ENCODE measurements at regions not wholly inside any gene's neighbourhood (a gene's known extent, or its start where the extent isn't known, plus 50 kb on each side); places are given as distances from the start of the nearest gene placed in this dataset.

- H3K4me3 Mint-ChIP-seq = no peak overlapping the region
- H3K27me3 Mint-ChIP-seq = peaks cover 17% of the 10 kb centered on the region
- DNase-seq (no peak), ATAC-seq (no peak)
- no peaks in the 10 kb centered on the region for H3K9me3 Mint-ChIP-seq
- H3K27ac Mint-ChIP-seq = no peak overlapping the region
- no peaks in the 10 kb centered on the region for H3K4me1 Mint-ChIP-seq
These were observed 130.5 kb upstream of the CPEB4 start for GRCh38 chr5:173757403-173758209.

- H3K27ac Mint-ChIP-seq = no peak overlapping the region
- H3K27me3 Mint-ChIP-seq = peaks cover 18% of the 10 kb centered on the region
- ATAC-seq (no peak), DNase-seq (no peak)
- no peaks in the 10 kb centered on the region for H3K4me1 Mint-ChIP-seq
- no peaks in the 10 kb centered on the region for H3K9me3 Mint-ChIP-seq
- H3K4me3 Mint-ChIP-seq = no peak overlapping the region
These were observed 129.5 kb upstream of the CPEB4 start for GRCh38 chr5:173758676-173759075.

- Mint-ChIP-seq H3K27me3 (peaks cover 18% of the 10 kb centered on the region), H3K9me3 (no peaks in the 10 kb centered on the region), H3K4me1 (no peaks in the 10 kb centered on the region), H3K27ac (no peak overlapping the region), H3K4me3 (no peak overlapping the region)
- DNase-seq = no peak
- ATAC-seq = no peak
These were observed 128.5 kb upstream of the CPEB4 start for GRCh38 chr5:173759691-173760090.

DNA sequence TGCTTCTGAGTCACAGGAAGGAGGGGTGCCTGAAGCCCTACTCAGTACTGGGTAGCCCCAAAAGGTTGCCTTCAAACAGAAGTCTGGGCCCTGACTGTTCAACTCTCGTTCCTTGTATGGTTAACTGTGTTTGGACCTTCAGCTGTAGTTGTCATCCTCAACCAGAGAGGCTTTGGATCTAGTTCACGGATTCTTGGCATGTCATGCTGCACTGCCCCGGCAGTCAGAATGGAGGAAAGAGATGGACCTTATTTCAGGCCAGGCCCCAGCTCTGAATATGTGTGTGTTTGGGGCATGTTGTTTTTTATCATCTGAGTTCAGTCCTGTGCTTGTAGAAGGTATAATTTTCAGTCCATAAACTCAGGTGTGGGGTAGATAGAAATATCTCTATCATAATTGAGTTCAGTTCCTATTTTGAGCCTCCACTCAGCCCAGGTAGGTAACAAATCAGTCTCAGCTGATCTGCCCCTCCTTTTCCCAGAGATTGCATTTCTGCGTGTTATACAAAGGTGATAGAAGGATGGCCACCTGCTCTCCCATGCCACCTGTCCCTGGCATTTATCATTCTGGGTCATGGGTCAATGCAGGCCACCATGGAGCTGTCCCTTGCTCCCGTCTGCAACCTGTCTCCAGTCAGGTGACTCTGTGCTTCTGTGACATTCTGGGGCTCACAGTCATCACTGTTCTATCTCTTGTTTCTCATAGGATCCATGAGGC is 127.5 kb upstream of the CPEB4 start:
- no peak overlapping the region for H3K4me3 Mint-ChIP-seq
- H3K4me1 Mint-ChIP-seq = no peaks in the 10 kb centered on the region
- H3K27me3 Mint-ChIP-seq = peaks cover 10% of the 10 kb centered on the region
- DNase-seq (no peak), ATAC-seq (no peak)
- H3K27ac Mint-ChIP-seq = no peak overlapping the region
- no peaks in the 10 kb centered on the region for H3K9me3 Mint-ChIP-seq

- Mint-ChIP-seq H3K4me3 (no peak overlapping the region), H3K27ac (no peak overlapping the region), H3K27me3 (peaks cover 10% of the 10 kb centered on the region), H3K9me3 (no peaks in the 10 kb centered on the region), H3K4me1 (no peaks in the 10 kb centered on the region)
- DNase-seq (no peak), ATAC-seq (no peak)
These were observed 127.0 kb upstream of the CPEB4 start for GRCh38 chr5:173761178-173761513.

GRCh38 chr5:173762045-173762444 is 126.1 kb upstream of the CPEB4 start:
- Mint-ChIP-seq H3K9me3 (no peaks in the 10 kb centered on the region), H3K27me3 (peaks cover 10% of the 10 kb centered on the region), H3K4me1 (no peaks in the 10 kb centered on the region), H3K4me3 (no peak overlapping the region), H3K27ac (peak overlapping the region in 1 of 2 donors; percentile 50)
- ATAC-seq (no peak), DNase-seq (no peak)

- no peaks in the 10 kb centered on the region for H3K9me3 Mint-ChIP-seq
These were observed 125.2 kb upstream of the CPEB4 start for GRCh38 chr5:173762930-173763329.

DNA sequence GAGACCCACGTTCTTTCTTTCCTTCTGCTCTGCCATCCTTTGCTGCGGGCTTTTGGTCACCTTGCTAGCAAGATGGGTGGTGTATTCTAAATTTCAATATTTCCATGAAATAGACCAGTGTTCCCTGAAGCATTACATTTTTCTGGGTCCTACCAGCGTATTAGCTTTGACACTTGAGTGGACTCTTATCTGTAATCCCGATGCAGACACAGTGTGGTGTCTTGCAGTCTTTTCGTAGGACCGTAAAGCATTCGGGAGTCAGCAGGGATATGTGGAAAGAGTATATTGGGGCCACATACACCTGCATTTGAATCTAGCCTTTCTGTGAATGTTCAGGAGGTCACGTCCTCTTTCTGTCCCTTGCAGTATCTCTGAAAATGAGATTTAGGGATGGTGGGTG is 124.7 kb upstream of the CPEB4 start:
- peaks cover 10% of the 10 kb centered on the region for H3K27me3 Mint-ChIP-seq
- no peak for DNase-seq
- no peaks in the 10 kb centered on the region for H3K9me3 Mint-ChIP-seq
- H3K27ac Mint-ChIP-seq = no peak overlapping the region
- ATAC-seq = no peak
- no peaks in the 10 kb centered on the region for H3K4me1 Mint-ChIP-seq
- no peak overlapping the region for H3K4me3 Mint-ChIP-seq

More at GRCh38 chr5:173762930-173763329, 125.2 kb upstream of the CPEB4 start:
- DNase-seq (no peak), ATAC-seq (no peak)
- peaks cover 10% of the 10 kb centered on the region for H3K27me3 Mint-ChIP-seq
- H3K27ac Mint-ChIP-seq = no peak overlapping the region
- H3K4me3 Mint-ChIP-seq = no peak overlapping the region
- H3K4me1 Mint-ChIP-seq = no peaks in the 10 kb centered on the region

DNA sequence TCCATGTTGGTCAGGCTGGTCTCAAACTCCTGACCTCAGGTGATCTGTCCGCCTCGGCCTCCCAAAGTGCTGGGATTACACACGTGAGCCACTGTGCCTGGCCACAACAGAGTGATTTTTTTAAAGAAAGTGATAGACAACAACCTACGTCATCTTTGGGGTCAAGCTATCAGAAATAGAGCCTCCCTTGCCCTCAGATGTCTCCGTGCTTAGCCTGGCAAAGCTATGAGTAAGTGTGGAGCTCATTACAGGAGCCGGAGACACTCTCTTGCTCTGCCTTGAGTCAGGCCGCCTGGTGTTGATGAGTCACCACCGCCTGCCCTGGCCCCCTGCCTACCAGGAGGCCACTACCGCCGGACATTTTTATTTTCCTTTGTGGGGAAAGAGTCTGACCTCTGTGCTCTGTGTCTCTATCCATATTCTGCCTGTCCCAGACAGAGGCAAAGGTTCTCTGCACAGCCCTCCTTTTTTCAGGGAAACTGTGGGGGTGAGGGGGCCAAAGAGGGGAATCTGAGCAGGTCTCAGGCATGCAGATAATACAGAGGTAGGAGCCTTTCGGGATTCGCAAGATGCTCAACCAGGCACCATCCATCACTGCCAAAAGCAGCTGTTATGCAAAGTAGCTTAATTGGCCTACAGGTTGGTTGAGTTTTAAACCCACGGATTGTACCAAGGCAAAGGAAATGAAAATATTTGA is 123.7 kb upstream of the CPEB4 start:
- no peak for DNase-seq
- Mint-ChIP-seq H3K9me3 (no peaks in the 10 kb centered on the region), H3K27ac (no peak overlapping the region), H3K4me1 (no peaks in the 10 kb centered on the region), H3K4me3 (no peak overlapping the region), H3K27me3 (peaks cover 10% of the 10 kb centered on the region)
- no peak for ATAC-seq

DNA sequence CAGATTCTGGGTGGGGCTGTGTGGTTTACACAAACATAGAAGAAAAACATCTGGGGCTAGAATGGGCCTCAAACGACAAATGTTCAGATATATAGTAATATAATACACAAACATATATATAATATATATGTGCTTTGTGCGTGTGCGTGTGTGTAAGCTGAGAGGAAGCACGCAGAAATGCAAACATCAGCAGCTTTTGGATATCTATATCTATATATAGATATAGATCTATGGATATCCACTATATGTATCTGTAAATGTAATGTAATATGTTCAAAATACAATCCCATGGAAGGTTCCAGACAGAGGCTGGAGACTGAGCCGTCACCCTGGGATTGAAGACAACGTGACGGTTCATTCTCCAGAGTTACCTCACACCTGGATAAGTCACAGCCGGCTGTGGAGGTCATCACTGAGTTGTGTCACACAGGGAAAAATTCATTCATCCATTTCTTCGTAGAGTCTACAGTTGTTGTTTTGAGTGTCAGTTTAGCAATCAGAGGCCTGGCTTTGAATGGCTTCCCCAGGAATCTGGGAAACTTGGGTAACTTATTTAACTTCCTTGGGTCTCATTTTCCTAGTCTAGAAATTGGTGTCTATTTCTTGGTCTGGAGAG is 123.0 kb upstream of the CPEB4 start:
- no peaks in the 10 kb centered on the region for H3K9me3 Mint-ChIP-seq
- H3K27ac Mint-ChIP-seq = no peak overlapping the region
- no peaks in the 10 kb centered on the region for H3K4me1 Mint-ChIP-seq
- peaks cover 15% of the 10 kb centered on the region for H3K27me3 Mint-ChIP-seq
- ATAC-seq = no peak
- H3K4me3 Mint-ChIP-seq = no peak overlapping the region
- DNase-seq = no peak

GRCh38 chr5:173765661-173766060 is 122.5 kb upstream of the CPEB4 start:
- Mint-ChIP-seq H3K27ac (no peak overlapping the region), H3K4me1 (no peaks in the 10 kb centered on the region), H3K9me3 (no peaks in the 10 kb centered on the region), H3K4me3 (no peak overlapping the region), H3K27me3 (peaks cover 15% of the 10 kb centered on the region)
- DNase-seq (no peak), ATAC-seq (no peak)

- ATAC-seq = no peak
These were observed 120.4 kb upstream of the CPEB4 start for GRCh38 chr5:173767574-173768266.

DNA sequence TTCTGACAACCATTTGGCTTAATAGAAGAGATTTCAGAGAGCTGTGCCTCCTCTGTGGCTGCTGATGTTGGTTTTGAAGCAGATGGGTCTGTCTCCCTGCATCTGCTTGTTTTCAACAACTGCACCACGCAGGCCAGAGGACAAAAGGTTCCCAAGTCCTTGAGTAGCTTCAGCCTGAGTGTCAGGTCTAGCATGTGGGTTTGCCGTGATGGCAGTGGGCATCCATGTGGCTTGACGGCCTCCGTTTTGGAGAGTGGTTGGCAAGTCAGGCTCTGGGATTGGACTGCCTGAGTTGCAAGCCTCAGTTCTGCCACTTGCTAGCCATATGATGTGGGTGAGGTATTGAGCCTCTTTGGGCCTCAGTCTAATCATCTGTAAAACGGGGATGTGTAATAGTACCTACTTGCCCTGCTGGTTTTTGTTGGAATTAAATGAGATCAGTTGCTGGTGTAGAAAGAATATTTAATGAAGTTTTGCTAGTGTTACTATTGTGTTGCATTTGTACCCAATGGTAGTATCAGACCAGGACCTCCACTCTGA is 119.8 kb upstream of the CPEB4 start:
- Mint-ChIP-seq H3K4me3 (no peak overlapping the region), H3K9me3 (no peaks in the 10 kb centered on the region), H3K4me1 (no peaks in the 10 kb centered on the region), H3K27ac (no peak overlapping the region), H3K27me3 (peaks cover 5% of the 10 kb centered on the region)
- no peak for ATAC-seq
- no peak for DNase-seq

More at GRCh38 chr5:173767574-173768266, 120.4 kb upstream of the CPEB4 start:
- H3K27ac Mint-ChIP-seq = no peak overlapping the region
- H3K4me3 Mint-ChIP-seq = no peak overlapping the region
- H3K9me3 Mint-ChIP-seq = no peaks in the 10 kb centered on the region
- no peaks in the 10 kb centered on the region for H3K4me1 Mint-ChIP-seq
- H3K27me3 Mint-ChIP-seq = peaks cover 5% of the 10 kb centered on the region
- no peak for DNase-seq

GRCh38 chr5:173768891-173769290 is 119.3 kb upstream of the CPEB4 start:
- Mint-ChIP-seq H3K9me3 (no peaks in the 10 kb centered on the region), H3K27ac (no peak overlapping the region), H3K4me3 (no peak overlapping the region), H3K4me1 (no peaks in the 10 kb centered on the region), H3K27me3 (peaks cover 5% of the 10 kb centered on the region)
- DNase-seq (no peak), ATAC-seq (no peak)

- DNase-seq (no peak), ATAC-seq (no peak)
- Mint-ChIP-seq H3K27me3 (peaks cover 5% of the 10 kb centered on the region), H3K4me1 (no peaks in the 10 kb centered on the region), H3K9me3 (no peaks in the 10 kb centered on the region), H3K4me3 (no peak overlapping the region), H3K27ac (no peak overlapping the region)
These were observed 117.5 kb upstream of the CPEB4 start for GRCh38 chr5:173770637-173771036.

Measured in stimulated activated naive CD8-positive, alpha-beta T cell treated with anti-CD3 and anti-CD28 coated beads, Interleukin-15, amount 100 ng/mL, for 72 hours (primary cell).